ENCODE measurements at regions not wholly inside any gene's neighbourhood (a gene's known extent, or its start where the extent isn't known, plus 50 kb on each side); places are given as distances from the start of the nearest gene placed in this dataset.

DNA sequence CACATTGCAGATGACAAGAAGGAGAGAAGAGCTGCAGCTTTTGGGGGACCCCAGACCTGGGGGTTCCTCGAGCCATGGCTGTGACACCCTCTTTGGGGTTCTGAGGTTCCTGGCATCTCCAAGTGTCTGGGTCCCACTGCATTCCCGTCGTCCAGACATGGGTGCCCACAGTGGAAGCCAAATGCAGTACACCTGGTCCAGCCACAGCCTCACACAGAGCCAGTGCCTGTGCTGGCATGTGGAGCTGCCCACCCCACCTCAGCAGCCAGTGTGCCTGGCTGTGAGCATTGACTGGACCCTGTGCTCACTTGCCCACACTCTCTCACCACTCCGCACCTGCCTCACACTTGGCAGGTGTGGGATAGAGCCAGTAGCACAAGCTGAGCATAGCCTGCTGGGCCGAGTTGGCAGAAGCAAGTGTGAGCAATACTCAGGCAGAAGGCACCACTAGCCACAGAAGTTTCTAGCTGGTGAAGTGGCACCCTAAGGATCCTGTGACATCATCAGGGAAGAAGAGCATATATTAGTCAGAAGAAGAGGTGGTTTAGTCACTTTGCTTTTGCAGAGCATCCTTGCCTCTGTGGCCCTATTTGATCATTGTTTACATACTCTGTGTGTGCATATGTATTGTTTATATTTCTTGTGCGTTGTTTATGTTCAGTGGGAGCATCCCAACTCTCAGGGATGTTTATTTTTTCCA, 65.0 kb upstream of the MAGEB2 start:
- Histone ChIP-seq H3K27ac (ENCODE audit: insufficient read depth, low read length) (no peak overlapping the region), H3K4me1 (ENCODE audit: control insufficient read depth, extremely low read depth, insufficient read depth, low read length) (no peaks in the 10 kb centered on the region), H3K4me3 (replicated peaks in 1 of 4; ENCODE audit: control extremely low read depth in 1 of 4, insufficient read depth in 1 of 4, low read depth in 3 of 4, low read length in 4 of 4) (no peak overlapping the region), H3K27me3 (ENCODE audit: control insufficient read depth, insufficient read depth, low read length) (no peaks in the 10 kb centered on the region), H2AFZ (ENCODE audit: low read length) (no peak overlapping the region), H3K79me2 (ENCODE audit: control insufficient read depth, insufficient read depth, low read length) (no peaks in the 10 kb centered on the region), H3K9ac (ENCODE audit: insufficient read depth, low read length) (no peak overlapping the region), H3K36me3 (ENCODE audit: control insufficient read depth, insufficient read depth, low read length) (no peaks in the 10 kb centered on the region), H3K9me3 (ENCODE audit: control insufficient read depth, insufficient read depth, low read depth, low read length) (no peaks in the 10 kb centered on the region), H3K4me2 (ENCODE audit: extremely low read depth, insufficient read depth, low read length) (no peak overlapping the region), H4K20me1 (ENCODE audit: control insufficient read depth, extremely low read depth, insufficient read depth, low read length) (no peaks in the 10 kb centered on the region)
- no peak for DNase-seq (ENCODE audit: low read depth in 2 of 2)
- TF ChIP-seq, protein P1, sequence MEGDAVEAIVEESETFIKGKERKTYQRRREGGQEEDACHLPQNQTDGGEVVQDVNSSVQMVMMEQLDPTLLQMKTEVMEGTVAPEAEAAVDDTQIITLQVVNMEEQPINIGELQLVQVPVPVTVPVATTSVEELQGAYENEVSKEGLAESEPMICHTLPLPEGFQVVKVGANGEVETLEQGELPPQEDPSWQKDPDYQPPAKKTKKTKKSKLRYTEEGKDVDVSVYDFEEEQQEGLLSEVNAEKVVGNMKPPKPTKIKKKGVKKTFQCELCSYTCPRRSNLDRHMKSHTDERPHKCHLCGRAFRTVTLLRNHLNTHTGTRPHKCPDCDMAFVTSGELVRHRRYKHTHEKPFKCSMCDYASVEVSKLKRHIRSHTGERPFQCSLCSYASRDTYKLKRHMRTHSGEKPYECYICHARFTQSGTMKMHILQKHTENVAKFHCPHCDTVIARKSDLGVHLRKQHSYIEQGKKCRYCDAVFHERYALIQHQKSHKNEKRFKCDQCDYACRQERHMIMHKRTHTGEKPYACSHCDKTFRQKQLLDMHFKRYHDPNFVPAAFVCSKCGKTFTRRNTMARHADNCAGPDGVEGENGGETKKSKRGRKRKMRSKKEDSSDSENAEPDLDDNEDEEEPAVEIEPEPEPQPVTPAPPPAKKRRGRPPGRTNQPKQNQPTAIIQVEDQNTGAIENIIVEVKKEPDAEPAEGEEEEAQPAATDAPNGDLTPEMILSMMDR (conservative IDR thresholded peaks at IDR 0.05 in 1 of 2, IDR thresholded peaks at IDR 0.05 in 1 of 2; ENCODE audit: low read depth in 1 of 2, low read length in 2 of 2), result no peak
- no peak for TF ChIP-seq EZH2 (IDR thresholded peaks at IDR 0.05; ENCODE audit: low read length, missing control alignments)

DNA sequence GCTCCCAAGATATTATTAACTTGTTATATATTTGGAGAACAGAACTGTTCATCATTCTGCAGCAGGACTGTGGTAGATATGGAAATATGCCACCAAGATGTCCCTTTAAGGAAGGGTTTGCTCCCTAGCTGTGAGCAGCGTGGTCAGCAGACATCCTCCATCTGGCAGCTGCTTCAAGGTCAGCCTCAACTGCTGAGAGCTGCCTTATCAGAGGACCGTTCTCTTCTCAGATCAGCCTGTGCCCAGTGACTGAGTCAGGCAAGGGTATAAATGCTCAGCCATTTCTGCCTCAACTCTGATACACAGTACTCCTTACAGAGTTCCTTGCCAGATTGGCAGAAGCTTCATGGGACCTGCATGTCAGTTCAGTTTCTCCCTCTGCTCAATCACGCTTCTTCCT, 63.4 kb upstream of the MAGEB2 start:
- Histone ChIP-seq H4K20me1 (ENCODE audit: control insufficient read depth, extremely low read depth, insufficient read depth, low read length) (no peaks in the 10 kb centered on the region), H2AFZ (ENCODE audit: low read length) (no peak overlapping the region), H3K27ac (ENCODE audit: insufficient read depth, low read length) (no peak overlapping the region), H3K4me2 (ENCODE audit: extremely low read depth, insufficient read depth, low read length) (no peak overlapping the region), H3K9me3 (ENCODE audit: control insufficient read depth, insufficient read depth, low read depth, low read length) (no peaks in the 10 kb centered on the region), H3K4me1 (ENCODE audit: control insufficient read depth, extremely low read depth, insufficient read depth, low read length) (no peaks in the 10 kb centered on the region), H3K4me3 (replicated peaks in 1 of 4; ENCODE audit: control extremely low read depth in 1 of 4, insufficient read depth in 1 of 4, low read depth in 3 of 4, low read length in 4 of 4) (no peak overlapping the region), H3K27me3 (ENCODE audit: control insufficient read depth, insufficient read depth, low read length) (no peaks in the 10 kb centered on the region), H3K9ac (ENCODE audit: insufficient read depth, low read length) (no peak overlapping the region), H3K79me2 (ENCODE audit: control insufficient read depth, insufficient read depth, low read length) (no peaks in the 10 kb centered on the region), H3K36me3 (ENCODE audit: control insufficient read depth, insufficient read depth, low read length) (no peaks in the 10 kb centered on the region)
- DNase-seq (ENCODE audit: low read depth in 2 of 2), result no peak
- TF ChIP-seq, protein P1 (conservative IDR thresholded peaks at IDR 0.05 in 1 of 2, IDR thresholded peaks at IDR 0.05 in 1 of 2; ENCODE audit: low read depth in 1 of 2, low read length in 2 of 2), result no peak
- no peak for TF ChIP-seq EZH2 (IDR thresholded peaks at IDR 0.05; ENCODE audit: low read length, missing control alignments)

DNA sequence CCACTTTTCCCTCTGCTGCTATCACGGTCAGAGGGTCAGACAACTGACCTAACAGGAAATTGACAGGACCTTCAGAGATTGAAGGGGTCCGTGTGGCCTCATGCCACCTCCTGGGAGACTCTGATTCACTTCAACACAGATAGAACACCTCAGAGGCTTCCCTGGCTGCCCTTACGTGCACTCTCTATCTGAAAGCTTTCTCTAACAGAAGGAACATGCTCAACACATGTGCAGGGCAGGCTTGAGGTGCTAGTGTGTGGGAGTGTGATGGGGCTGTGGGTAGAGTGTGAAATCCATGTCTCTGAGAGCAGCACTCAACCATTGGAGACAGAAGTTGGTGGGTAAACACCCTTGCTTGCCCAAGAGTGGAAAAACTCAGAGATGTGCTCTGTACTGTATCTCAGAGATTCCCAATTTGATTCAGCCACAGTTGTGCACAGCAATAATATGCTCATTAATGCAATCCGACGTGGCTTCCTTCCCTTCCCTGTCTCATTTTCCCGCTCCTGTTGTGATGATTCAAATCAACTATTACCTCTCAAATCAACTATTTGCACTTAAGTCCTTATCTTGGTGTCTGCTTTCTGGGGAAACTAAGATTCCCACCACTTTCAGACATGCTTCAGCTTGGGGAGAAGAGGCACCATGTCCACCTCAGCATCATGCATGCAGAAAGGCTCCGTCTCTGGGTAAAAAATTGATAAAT, 62.0 kb upstream of the MAGEB2 start:
- Histone ChIP-seq H4K20me1 (ENCODE audit: control insufficient read depth, extremely low read depth, insufficient read depth, low read length) (no peaks in the 10 kb centered on the region), H3K27me3 (ENCODE audit: control insufficient read depth, insufficient read depth, low read length) (no peaks in the 10 kb centered on the region), H3K4me2 (ENCODE audit: extremely low read depth, insufficient read depth, low read length) (no peak overlapping the region), H3K9me3 (ENCODE audit: control insufficient read depth, insufficient read depth, low read depth, low read length) (no peaks in the 10 kb centered on the region), H3K9ac (ENCODE audit: insufficient read depth, low read length) (no peak overlapping the region), H3K27ac (ENCODE audit: insufficient read depth, low read length) (no peak overlapping the region), H2AFZ (ENCODE audit: low read length) (no peak overlapping the region), H3K79me2 (ENCODE audit: control insufficient read depth, insufficient read depth, low read length) (no peaks in the 10 kb centered on the region), H3K4me3 (replicated peaks in 1 of 4; ENCODE audit: control extremely low read depth in 1 of 4, insufficient read depth in 1 of 4, low read depth in 3 of 4, low read length in 4 of 4) (no peak overlapping the region), H3K36me3 (ENCODE audit: control insufficient read depth, insufficient read depth, low read length) (no peaks in the 10 kb centered on the region), H3K4me1 (ENCODE audit: control insufficient read depth, extremely low read depth, insufficient read depth, low read length) (no peaks in the 10 kb centered on the region)
- DNase-seq (ENCODE audit: low read depth in 2 of 2), result no peak
- TF ChIP-seq, protein P1 (conservative IDR thresholded peaks at IDR 0.05 in 1 of 2, IDR thresholded peaks at IDR 0.05 in 1 of 2; ENCODE audit: low read depth in 1 of 2, low read length in 2 of 2), result no peak
- no peak for TF ChIP-seq EZH2 (IDR thresholded peaks at IDR 0.05; ENCODE audit: low read length, missing control alignments)

All from fibroblast of lung (primary cell).